Astrocyte of the spinal cord (primary cell): ENCODE measurements at regions not wholly inside any gene's neighbourhood (a gene's known extent, or its start where the extent isn't known, plus 50 kb on each side); places are given as distances from the start of the nearest gene placed in this dataset.
"Not testable (repeated sequence)": the region's sequence is repeated elsewhere in the genome, so short reads cannot be mapped to it uniquely, and the experiment has no call there.

Experiments used
- DNase-seq: peaks from one replicate; pipeline ENCODE4 v3.0.0; 2011; ENCODE audit warnings: low read depth, low spot score
- H3K4me3 ChIP-seq: 2 replicates; pipeline ENCODE4 v1.5.1; 2011; ENCODE audit warnings: low read depth, mild to moderate bottlenecking, low read length, moderate library complexity
- in situ Hi-C: cut with HindIII; loops from 2 replicates; pipeline ENCODE4 v1.10.0; 2017; ENCODE audit warnings: low sequenced_read_pairs
- TF ChIP-seq, protein P1 (sequence below): IDR thresholded peaks from 2 replicates; pipeline ENCODE4 v1.5.1; 2012; ENCODE audit warnings: low read depth, mild to moderate bottlenecking, low read length, inconsistent platforms

DNA sequence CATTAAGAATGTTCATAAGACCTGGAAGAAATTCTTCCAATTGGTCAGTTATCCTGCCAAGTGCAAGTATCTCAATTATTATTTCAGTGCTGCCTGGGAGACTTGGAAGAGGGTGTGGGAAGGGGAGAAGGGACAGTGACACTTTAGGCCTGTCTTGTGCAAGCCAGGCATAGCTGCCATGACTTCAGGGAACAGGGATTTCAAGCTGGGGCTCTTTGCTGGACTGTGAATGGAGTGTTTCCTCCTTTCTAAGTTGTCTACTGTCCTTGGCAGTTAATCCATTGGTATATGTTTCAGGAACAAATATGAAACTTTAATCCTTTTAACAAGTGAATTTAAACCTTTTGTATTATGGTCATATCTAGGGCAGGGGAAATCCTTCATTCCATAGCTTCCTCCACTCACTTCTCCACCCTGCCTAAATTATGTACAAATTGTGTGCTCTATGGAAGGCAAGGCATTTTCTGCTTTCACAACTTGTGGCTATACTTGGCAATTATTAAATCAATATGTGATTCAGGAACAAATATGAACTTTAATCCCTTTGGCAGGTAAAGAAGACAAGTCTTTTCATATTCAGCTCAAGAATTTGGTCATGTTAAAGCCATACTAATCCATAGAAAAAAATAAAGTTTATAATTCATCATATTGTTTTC, 72.7 kb upstream of the IL33 start:
- DNase-seq: no peak
- TF ChIP-seq, protein P1, sequence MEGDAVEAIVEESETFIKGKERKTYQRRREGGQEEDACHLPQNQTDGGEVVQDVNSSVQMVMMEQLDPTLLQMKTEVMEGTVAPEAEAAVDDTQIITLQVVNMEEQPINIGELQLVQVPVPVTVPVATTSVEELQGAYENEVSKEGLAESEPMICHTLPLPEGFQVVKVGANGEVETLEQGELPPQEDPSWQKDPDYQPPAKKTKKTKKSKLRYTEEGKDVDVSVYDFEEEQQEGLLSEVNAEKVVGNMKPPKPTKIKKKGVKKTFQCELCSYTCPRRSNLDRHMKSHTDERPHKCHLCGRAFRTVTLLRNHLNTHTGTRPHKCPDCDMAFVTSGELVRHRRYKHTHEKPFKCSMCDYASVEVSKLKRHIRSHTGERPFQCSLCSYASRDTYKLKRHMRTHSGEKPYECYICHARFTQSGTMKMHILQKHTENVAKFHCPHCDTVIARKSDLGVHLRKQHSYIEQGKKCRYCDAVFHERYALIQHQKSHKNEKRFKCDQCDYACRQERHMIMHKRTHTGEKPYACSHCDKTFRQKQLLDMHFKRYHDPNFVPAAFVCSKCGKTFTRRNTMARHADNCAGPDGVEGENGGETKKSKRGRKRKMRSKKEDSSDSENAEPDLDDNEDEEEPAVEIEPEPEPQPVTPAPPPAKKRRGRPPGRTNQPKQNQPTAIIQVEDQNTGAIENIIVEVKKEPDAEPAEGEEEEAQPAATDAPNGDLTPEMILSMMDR: no peak
- H3K4me3 ChIP-seq: no peak overlapping the region
- in situ Hi-C loops: no loop called here

DNA sequence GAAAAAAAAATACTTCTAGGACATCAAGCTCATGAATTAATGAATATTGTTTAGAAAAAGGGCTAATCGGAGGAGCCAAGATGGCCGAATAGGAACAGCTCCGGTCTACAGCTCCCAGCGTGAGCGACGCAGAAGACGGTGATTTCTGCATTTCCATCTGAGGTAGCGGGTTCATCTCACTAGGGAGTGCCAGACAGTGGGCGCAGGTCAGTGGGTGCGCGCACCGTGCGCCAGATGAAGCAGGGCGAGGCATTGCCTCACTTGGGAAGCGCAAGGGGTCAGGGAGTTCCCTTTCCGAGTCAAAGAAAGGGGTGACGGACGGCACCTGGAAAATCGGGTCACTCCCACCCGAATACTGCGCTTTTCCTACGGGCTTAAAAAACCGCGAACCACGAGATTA, 79.8 kb upstream of the IL33 start:
- H3K4me3 ChIP-seq, DNase-seq, in situ Hi-C loops: not testable (repeated sequence)

DNA sequence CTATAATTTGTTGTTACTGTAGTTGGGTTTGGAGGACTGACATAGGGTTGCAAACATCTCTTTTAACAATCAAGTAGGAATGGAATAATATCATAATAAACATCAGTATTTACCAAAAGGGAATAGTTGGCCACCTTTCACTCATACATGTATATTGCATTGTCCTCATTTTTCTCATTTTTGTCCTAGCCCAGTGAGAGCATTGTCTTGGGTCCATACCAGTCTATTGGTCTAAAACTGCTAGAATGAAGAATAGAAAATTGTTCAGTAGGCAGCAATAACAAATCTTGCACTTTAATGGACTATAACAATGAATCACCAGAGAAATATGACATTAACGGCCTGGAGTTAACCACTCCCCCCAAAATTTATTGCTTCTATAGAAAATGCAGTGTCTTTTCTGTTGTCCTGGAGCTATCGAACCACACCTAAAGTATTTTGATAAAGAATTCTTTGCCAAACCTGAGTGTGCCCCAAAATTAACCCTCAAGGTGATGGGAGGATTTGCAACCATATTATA, 80.9 kb upstream of the IL33 start:
- no peak for DNase-seq
- TF ChIP-seq, protein P1: no peak
- H3K4me3 ChIP-seq: no peak overlapping the region
- in situ Hi-C loops: no loop called here

DNA sequence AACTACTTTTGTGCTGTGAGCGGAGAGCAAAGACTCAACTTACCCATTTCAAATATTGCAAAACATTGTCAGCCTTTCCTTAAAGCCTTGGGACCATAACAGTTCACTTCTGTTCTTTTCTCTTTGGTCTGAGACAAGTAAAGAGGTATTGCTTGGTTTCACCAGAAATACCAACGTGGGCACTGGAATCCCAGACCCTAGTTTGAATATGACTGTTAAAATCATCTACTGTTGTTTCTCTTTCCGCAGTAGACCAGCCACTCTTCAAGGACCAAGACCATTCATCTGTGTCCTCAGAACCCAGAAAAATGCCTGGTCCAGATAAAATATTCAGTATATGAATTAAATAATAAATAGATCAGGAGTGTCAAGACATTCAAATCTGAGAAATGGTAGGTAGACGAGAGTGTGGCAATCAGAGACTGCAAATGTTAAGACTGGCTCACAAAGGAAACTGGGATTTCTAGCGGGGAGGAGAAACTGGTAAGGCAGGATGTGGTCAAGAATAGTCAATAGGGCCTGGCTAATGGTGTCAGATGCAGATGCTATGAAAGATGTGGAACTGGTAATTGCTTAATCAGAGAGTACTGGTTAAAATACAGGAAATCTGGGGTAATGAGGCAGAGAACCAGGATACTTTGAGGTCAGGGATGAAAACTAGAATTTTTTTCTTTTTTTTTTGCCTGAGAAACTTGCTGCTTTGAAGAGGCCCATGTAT, 82.1 kb upstream of the IL33 start:
- in situ Hi-C loops: no loop called here
- DNase-seq: peak; percentile 3
- no peak overlapping the region for H3K4me3 ChIP-seq
- TF ChIP-seq, protein P1: no peak

DNA sequence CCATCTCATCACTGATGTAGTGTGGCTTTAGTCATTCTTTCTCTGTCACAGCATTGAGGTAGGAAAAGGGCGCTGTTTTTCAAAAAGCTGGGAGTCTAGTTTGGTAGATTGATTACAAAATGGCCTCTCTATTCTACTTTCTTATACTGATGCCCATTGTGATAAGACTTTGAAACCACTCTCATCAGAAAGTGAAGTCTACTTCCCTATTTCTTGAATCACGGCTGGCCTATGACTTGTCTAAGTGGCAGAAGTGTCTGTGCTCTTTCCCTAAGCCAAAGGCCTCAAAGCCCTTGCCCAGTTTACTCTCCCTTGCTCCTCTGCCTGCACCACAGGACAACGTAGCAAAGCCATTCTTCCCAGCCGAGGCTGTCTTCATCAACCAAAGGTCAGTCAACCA, 83.0 kb upstream of the IL33 start:
- TF ChIP-seq, protein P1: no peak
- in situ Hi-C loops: no loop called here
- DNase-seq: no peak
- no peak overlapping the region for H3K4me3 ChIP-seq

DNA sequence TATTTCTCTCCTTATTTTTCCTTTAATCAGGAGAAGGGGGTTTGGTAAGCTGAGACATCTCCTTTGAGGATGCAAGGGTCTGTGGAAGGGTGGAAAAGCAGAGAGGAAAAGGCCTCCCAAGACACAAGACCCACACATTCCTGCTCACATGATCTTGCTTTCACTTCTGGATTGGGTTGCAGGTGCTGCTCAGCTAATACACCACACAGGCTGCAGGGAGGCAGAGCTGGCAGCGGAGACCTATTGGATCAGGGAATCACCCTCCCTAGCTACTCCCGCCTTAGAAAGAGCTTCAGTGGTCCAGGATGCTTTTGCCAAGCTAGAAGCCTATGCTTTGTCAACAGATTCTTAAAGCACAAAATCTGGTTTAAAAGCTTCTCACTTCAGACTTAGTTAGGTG, 87.6 kb upstream of the IL33 start:
- in situ Hi-C loops: no loop called here
- no peak overlapping the region for H3K4me3 ChIP-seq
- DNase-seq: no peak
- TF ChIP-seq, protein P1: no peak

DNA sequence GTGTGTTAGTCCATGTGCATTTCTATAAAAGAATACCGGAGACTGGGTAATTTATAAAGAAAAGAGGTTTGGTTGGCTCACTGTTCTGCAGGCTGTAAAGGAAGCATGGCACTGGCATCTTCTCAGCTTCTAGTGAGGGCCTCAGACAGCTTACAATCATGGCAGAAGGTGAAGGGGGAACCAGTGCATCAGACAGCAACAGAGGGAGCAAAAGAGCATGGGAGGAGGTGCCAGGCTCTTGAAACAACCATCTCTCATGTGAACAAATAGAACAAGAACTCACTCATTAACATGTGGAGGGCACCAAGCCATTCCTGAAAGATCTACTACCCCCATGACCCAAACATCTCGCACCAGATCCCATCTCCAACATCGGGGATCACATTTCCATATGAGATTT, 89.2 kb upstream of the IL33 start:
- TF ChIP-seq, protein P1: no peak
- in situ Hi-C loops: no loop called here
- H3K4me3 ChIP-seq: no peak overlapping the region
- no peak for DNase-seq
